Vagina (tissue), 2 donors: ENCODE measurements at regions not wholly inside any gene's neighbourhood (a gene's known extent, or its start where the extent isn't known, plus 50 kb on each side); places are given as distances from the start of the nearest gene placed in this dataset.

ENCODE experiments used
- DNase-seq, 2 donors: peaks; one replicate each; pipeline ENCODE4 v3.0.0-alpha.2; 2017; ENCODE audit errors: extremely low spot score in 2 of 2
- H3K27ac ChIP-seq: fragments of 200-600 bp; sonication (generic); one replicate; pipeline ENCODE4 v1.5.1; 2019
- H3K27me3 ChIP-seq: fragments of 200-600 bp; sonication (generic); one replicate; pipeline ENCODE4 v1.5.1; 2019
- H3K36me3 ChIP-seq, 2 donors: fragments of 200-600 bp; sonication (generic); one replicate each; pipeline ENCODE4 v1.5.1; 2017 to 2019
- H3K4me1 ChIP-seq: fragments of 200-600 bp; sonication (generic); one replicate; pipeline ENCODE4 v1.5.1; 2019
- H3K4me3 ChIP-seq, 2 donors: fragments of 200-600 bp; sonication (generic); 1 replicate in 1 of 2; 2 replicates in 1 of 2; pipeline ENCODE4 v1.5.1; 2016 to 2019
- H3K9me3 ChIP-seq: fragments of 200-600 bp; sonication (generic); one replicate; pipeline ENCODE4 v1.5.1; 2019
- CTCF ChIP-seq, 3 experiments: fragments of 450-650 bp in 2 of 3; fragments of 200-600 bp in 1 of 3; sonication (generic) in 1 of 3; IDR thresholded peaks; one replicate each; pipeline ENCODE4 v1.5.1; 2017 to 2019; ENCODE audit warnings: antibody characterized with exemption in 3 of 3, mild to moderate bottlenecking in 2 of 3, moderate library complexity in 2 of 3
- POLR2A ChIP-seq, 2 donors: fragments of 450-650 bp; IDR thresholded peaks; one replicate each; pipeline ENCODE4 v1.6.1; 2017; ENCODE audit warnings: antibody characterized with exemption in 2 of 2, mild to moderate bottlenecking in 2 of 2, moderate library complexity in 2 of 2
- POLR2AphosphoS5 ChIP-seq, 2 donors: sonication (generic); formaldehyde crosslinking; IDR thresholded peaks; one replicate each; pipeline ENCODE4 v1.9.0; 2017; ENCODE audit warnings: antibody characterized with exemption in 2 of 2, mild to moderate bottlenecking in 2 of 2, low read depth in 1 of 2; ENCODE audit not compliant: insufficient read depth in 1 of 2
- intact Hi-C: fragments of 100-400 bp; cut with DNase I; formaldehyde crosslinking; loops from one replicate; pipeline ENCODE4 v1.15.1; 2023

GRCh38 chr5:13187186-13187585 is 757.3 kb downstream of the DNAH5 start:
- Histone ChIP-seq H3K4me3 (no peak overlapping the region), H3K36me3 (no peaks in the 10 kb centered on the region), H3K27me3 (no peaks in the 10 kb centered on the region), H3K9me3 (no peaks in the 10 kb centered on the region), H3K4me1 (no peaks in the 10 kb centered on the region), H3K27ac (no peak overlapping the region)
- intact Hi-C loops = no loop called here
- TF ChIP-seq POLR2AphosphoS5 (IDR thresholded peaks at IDR 0.05; ENCODE audit: insufficient read depth in 1 of 2, low read depth in 1 of 2) (no peak), CTCF (IDR thresholded peaks at IDR 0.05) (no peak), POLR2A (IDR thresholded peaks at IDR 0.05) (no peak)
- no peak for DNase-seq

DNA sequence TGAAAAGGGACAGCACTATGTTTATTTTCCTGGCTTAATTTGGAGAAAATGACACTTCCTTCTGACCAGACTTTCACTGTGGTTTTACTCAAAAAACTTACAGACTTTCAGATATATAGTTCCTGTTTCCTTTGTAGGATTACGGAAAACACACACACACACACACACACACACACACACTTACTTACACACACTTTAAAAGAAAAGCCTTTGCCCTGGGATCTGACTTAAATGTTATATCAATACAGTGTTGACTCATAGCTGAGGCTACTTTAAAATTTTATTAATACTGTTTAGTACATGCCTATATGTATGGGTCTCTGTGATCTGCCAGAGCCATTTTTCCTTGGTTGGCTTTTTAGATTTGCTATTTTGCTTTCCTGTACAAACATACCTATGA is 758.3 kb downstream of the DNAH5 start:
- Histone ChIP-seq H3K9me3 (no peaks in the 10 kb centered on the region), H3K27ac (no peak overlapping the region), H3K4me1 (no peaks in the 10 kb centered on the region), H3K27me3 (no peaks in the 10 kb centered on the region), H3K36me3 (no peaks in the 10 kb centered on the region), H3K4me3 (no peak overlapping the region)
- no peak for TF ChIP-seq POLR2A (IDR thresholded peaks at IDR 0.05)
- TF ChIP-seq POLR2AphosphoS5 (IDR thresholded peaks at IDR 0.05; ENCODE audit: insufficient read depth in 1 of 2, low read depth in 1 of 2) = no peak
- TF ChIP-seq CTCF (IDR thresholded peaks at IDR 0.05) = no peak
- intact Hi-C loops = no loop called here
- no peak for DNase-seq

GRCh38 chr5:13179407-13180087 is 764.9 kb downstream of the DNAH5 start:
- intact Hi-C loops = no loop called here
- TF ChIP-seq POLR2A (IDR thresholded peaks at IDR 0.05) = no peak
- TF ChIP-seq POLR2AphosphoS5 (IDR thresholded peaks at IDR 0.05; ENCODE audit: insufficient read depth in 1 of 2, low read depth in 1 of 2) = no peak
- no peak for TF ChIP-seq CTCF (IDR thresholded peaks at IDR 0.05)

GRCh38 chr5:13143630-13144029 is 800.9 kb downstream of the DNAH5 start:
- Histone ChIP-seq H3K9me3 (no peaks in the 10 kb centered on the region), H3K4me1 (no peaks in the 10 kb centered on the region), H3K36me3 (no peaks in the 10 kb centered on the region), H3K27me3 (no peaks in the 10 kb centered on the region), H3K27ac (no peak overlapping the region), H3K4me3 (no peak overlapping the region)
- TF ChIP-seq POLR2A (IDR thresholded peaks at IDR 0.05) (no peak), CTCF (IDR thresholded peaks at IDR 0.05) (no peak), POLR2AphosphoS5 (IDR thresholded peaks at IDR 0.05; ENCODE audit: insufficient read depth in 1 of 2, low read depth in 1 of 2) (no peak)
- no peak for DNase-seq
- intact Hi-C loops = no loop called here

More at GRCh38 chr5:13179407-13180087, 764.9 kb downstream of the DNAH5 start:
- H3K36me3 ChIP-seq = no peaks in the 10 kb centered on the region
- H3K4me3 ChIP-seq = no peak overlapping the region
- no peak for DNase-seq
- H3K4me1 ChIP-seq = no peaks in the 10 kb centered on the region
- no peaks in the 10 kb centered on the region for H3K27me3 ChIP-seq
- H3K27ac ChIP-seq = no peak overlapping the region
- H3K9me3 ChIP-seq = no peaks in the 10 kb centered on the region

- intact Hi-C loops = no loop called here
- DNase-seq = no peak
- no peak overlapping the region for H3K27ac ChIP-seq
- no peaks in the 10 kb centered on the region for H3K9me3 ChIP-seq
- no peaks in the 10 kb centered on the region for H3K4me1 ChIP-seq
- no peaks in the 10 kb centered on the region for H3K27me3 ChIP-seq
- no peak overlapping the region for H3K4me3 ChIP-seq
- no peak for TF ChIP-seq CTCF (IDR thresholded peaks at IDR 0.05)
- TF ChIP-seq POLR2AphosphoS5 (IDR thresholded peaks at IDR 0.05; ENCODE audit: insufficient read depth in 1 of 2, low read depth in 1 of 2) = no peak
- TF ChIP-seq POLR2A (IDR thresholded peaks at IDR 0.05) = no peak
- no peaks in the 10 kb centered on the region for H3K36me3 ChIP-seq
These were observed 801.3 kb downstream of the DNAH5 start for GRCh38 chr5:13143214-13143613.
